SK-N-SH (cell line): ENCODE measurements at regions not wholly inside any gene's neighbourhood (a gene's known extent, or its start where the extent isn't known, plus 50 kb on each side); places are given as distances from the start of the nearest gene placed in this dataset.
"Not testable (repeated sequence)": the region's sequence is repeated elsewhere in the genome, so short reads cannot be mapped to it uniquely, and the experiment has no call there.

Experiments
- CTCF ChIA-PET: fragments of 300-600, 350-600 bp; formaldehyde crosslinking; extraction: SDS; loops from one replicate; lab custom pipeline; 2021; lab: Yijun Ruan, JAX
- POLR2A ChIA-PET: fragments of 350-600 bp; sonication (Branson Sonifier 250); formaldehyde crosslinking; extraction: SDS; loops from one replicate; lab custom pipeline; 2020; ENCODE audit warnings: antibody characterized with exemption, inconsistent platforms; lab: Yijun Ruan, JAX
- DNase-seq: peaks from one replicate; pipeline ENCODE4 v3.0.0; 2012
- H2AFZ ChIP-seq: fragments of 200-600 bp; sonication (generic); 2 replicates; pipeline ENCODE4 v1.8.1; 2016; ENCODE audit warnings: antibody characterized with exemption, mild to moderate bottlenecking, low read depth
- H3F3A ChIP-seq: fragments of 200-600 bp; sonication (generic); replicated peaks from 2 replicates; pipeline ENCODE3; 2016; ENCODE audit warnings: antibody characterized with exemption, mild to moderate bottlenecking; ENCODE audit not compliant: insufficient read depth
- H3K27ac ChIP-seq, 2 experiments: fragments of 200-500 bp in 1 of 2; fragments of 200-600 bp in 1 of 2; sonication (Bioruptor generic) in 1 of 2; sonication (generic), shearing (Covaris generic) in 1 of 2; 2 replicates each; pipeline versions ENCODE4 v1.5.1 to v1.6.1; 2014 to 2016; ENCODE audit warnings: low read depth in 2 of 2, inconsistent platforms in 1 of 2, low read length in 1 of 2, mild to moderate bottlenecking in 1 of 2, mixed read lengths in 1 of 2
- H3K27me3 ChIP-seq: fragments of 200-600 bp; sonication (generic), shearing (Covaris generic); 2 replicates; pipeline ENCODE4 v1.6.1; 2016; ENCODE audit warnings: mixed run types; ENCODE audit not compliant: insufficient read depth
- H3K36me3 ChIP-seq, 2 experiments: fragments of 200-500 bp in 1 of 2; fragments of 200-600 bp in 1 of 2; sonication (Bioruptor generic) in 1 of 2; sonication (generic) in 1 of 2; replicated peaks in 1 of 2; 2 replicates each; pipeline versions ENCODE3 to v1.5.1; 2014 to 2016; ENCODE audit warnings: low read length in 1 of 2, mild to moderate bottlenecking in 1 of 2; ENCODE audit not compliant: insufficient read depth in 2 of 2, control insufficient read depth in 1 of 2
- H3K4me1 ChIP-seq, 2 experiments: fragments of 200-500 bp in 1 of 2; fragments of 200-600 bp in 1 of 2; sonication (Bioruptor generic) in 1 of 2; sonication (generic), shearing (Covaris generic) in 1 of 2; 2 replicates each; pipeline versions ENCODE4 v1.5.1 to v1.6.1; 2014 to 2016; ENCODE audit warnings: low read depth in 1 of 2, low read length in 1 of 2, mixed run types in 1 of 2; ENCODE audit not compliant: insufficient read depth in 2 of 2, control insufficient read depth in 1 of 2
- H3K4me2 ChIP-seq: fragments of 200-600 bp; sonication (generic), shearing (Covaris generic); 2 replicates; pipeline ENCODE4 v1.6.1; 2017; ENCODE audit warnings: mixed run types
- H3K4me3 ChIP-seq, 2 experiments: fragments of 200-500 bp in 1 of 2; fragments of 200-600 bp in 1 of 2; sonication (Bioruptor generic) in 1 of 2; sonication (generic), shearing (Covaris generic) in 1 of 2; 2 replicates each; pipeline versions ENCODE4 v1.5.1 to v1.8.1; 2014 to 2016; ENCODE audit warnings: low read depth in 2 of 2, inconsistent platforms in 1 of 2, low read length in 1 of 2, mild to moderate bottlenecking in 1 of 2, mixed read lengths in 1 of 2, moderate library complexity in 1 of 2
- H3K79me2 ChIP-seq: fragments of 200-600 bp; sonication (generic); 2 replicates; pipeline ENCODE4 v1.8.1; 2017; ENCODE audit warnings: mild to moderate bottlenecking; ENCODE audit not compliant: insufficient read depth
- H3K9ac ChIP-seq: fragments of 200-600 bp; sonication (generic); 2 replicates; pipeline ENCODE4 v1.6.1; 2017; ENCODE audit warnings: mixed run types
- H3K9me2 ChIP-seq: fragments of 200-600 bp; sonication (generic); 2 replicates; pipeline ENCODE4 v1.6.1; 2017; ENCODE audit warnings: mixed run types
- H3K9me3 ChIP-seq: fragments of 200-600 bp; sonication (generic); 2 replicates; pipeline ENCODE4 v1.6.1; 2017; ENCODE audit warnings: mixed run types, mild to moderate bottlenecking, moderate library complexity
- H4K20me1 ChIP-seq: fragments of 200-600 bp; sonication (generic); 2 replicates; pipeline ENCODE4 v1.6.1; 2017; ENCODE audit warnings: mild to moderate bottlenecking, mixed run types; ENCODE audit not compliant: insufficient read depth
- FOXM1 ChIP-seq: IDR thresholded peaks from 2 replicates; pipeline ENCODE4 v1.4.0; 2012; ENCODE audit warnings: low read depth, mild to moderate bottlenecking
- GABPA ChIP-seq: IDR thresholded peaks from 2 replicates; pipeline ENCODE4 v1.4.0; 2012; ENCODE audit warnings: low read depth, mild to moderate bottlenecking
- PBX3 ChIP-seq: IDR thresholded peaks from 2 replicates; pipeline ENCODE4; 2012
- RFX5 ChIP-seq: IDR thresholded peaks from 2 replicates; pipeline ENCODE4 v1.6.1; 2012; ENCODE audit warnings: mild to moderate bottlenecking, improper control_type of control experiment, low read length
- ZBTB33 ChIP-seq: IDR thresholded peaks from 2 replicates; pipeline ENCODE4 v1.4.0; 2012; ENCODE audit warnings: low read depth, borderline replicate concordance
- WGBS: methylation state at CpG from one replicate; pipeline ENCODE4 v1.1.6; 2017; ENCODE audit warnings: low lambda C conversion rate; 5-methylcytosine and 5-hydroxymethylcytosine counted together
- TF ChIP-seq, protein P1 (sequence below): IDR thresholded peaks from 2 replicates; pipeline ENCODE4 v1.4.0; 2012; ENCODE audit warnings: low read depth, borderline replicate concordance

DNA sequence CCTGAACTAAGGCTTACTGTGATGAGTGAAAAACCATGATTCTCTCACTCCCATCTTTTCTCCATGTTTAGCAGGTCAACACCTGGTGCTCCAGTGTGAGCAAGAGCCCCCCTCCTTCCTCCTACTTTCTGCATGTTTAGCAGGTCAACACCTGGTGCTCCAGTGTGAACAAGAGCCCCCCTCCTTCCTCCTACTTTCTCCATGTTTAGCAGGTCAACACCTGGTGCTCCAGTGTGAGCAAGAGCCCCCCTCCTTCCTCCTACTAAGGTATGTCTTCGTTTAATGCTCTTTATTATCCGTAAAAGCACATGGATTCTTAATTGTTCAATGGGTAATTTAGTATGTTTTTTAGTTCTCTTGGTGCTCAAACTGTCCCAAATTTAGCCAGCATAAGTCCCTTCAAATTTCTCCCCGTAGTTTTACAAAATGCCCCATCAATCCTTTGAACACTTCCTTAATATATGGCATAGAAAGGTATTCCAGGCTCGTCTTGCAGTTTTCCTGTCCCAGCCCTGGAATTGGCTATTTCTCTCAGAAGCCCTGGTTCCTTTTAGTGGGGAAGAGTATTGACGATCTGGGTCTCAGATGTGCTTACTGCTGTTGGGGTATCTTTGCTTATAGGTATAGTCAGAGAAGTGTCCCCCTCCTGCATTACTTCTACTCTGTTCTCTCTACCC lies 760.8 kb upstream of the TPTE start:
- no peak overlapping the region for H2AFZ ChIP-seq
- no peaks in the 10 kb centered on the region for H4K20me1 ChIP-seq
- no peak for DNase-seq

DNA sequence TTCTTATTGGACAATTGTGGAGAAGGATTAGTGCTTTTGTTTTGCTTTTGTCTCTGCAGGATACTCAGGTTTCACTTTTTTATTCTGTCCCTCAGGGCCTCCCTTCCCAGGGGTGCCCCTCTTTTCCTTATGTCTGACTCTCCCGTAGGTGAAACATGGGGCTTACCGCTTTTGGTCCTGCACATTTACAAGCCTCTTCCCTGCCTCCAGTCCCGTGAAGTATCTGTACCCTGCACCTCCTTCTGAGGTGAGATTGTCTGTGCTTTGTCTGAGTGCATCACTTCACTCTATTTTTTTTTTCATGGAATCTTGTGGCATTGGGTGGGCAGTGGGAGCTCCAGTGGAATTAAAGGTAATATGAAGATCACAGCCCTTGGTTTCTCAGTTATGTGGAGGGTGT lies 758.1 kb upstream of the TPTE start:
- 12% methylated on average over 3 of the region's 3 CpGs for WGBS
- no peak for TF ChIP-seq FOXM1
- no peak for TF ChIP-seq GABPA
- no peaks in the 10 kb centered on the region for H3F3A ChIP-seq
- peaks cover 26% of the 10 kb centered on the region for H3K27me3 ChIP-seq
- DNase-seq, result no peak
- no peak overlapping the region for H3K4me3 ChIP-seq
- no peaks in the 10 kb centered on the region for H3K79me2 ChIP-seq
- peaks cover 0 to 3% of the 10 kb centered on the region in 2 experiments; a peak in 1 of 4 replicates for H3K4me1 ChIP-seq
- no peaks in the 10 kb centered on the region for H4K20me1 ChIP-seq
- H3K9me3 ChIP-seq, result no peaks in the 10 kb centered on the region
- H3K27ac ChIP-seq, result no peak overlapping the region
- no peaks in the 10 kb centered on the region for H3K9me2 ChIP-seq
- ChIA-PET CTCF (no interaction called here), POLR2A (no interaction called here)
- no peak overlapping the region for H3K9ac ChIP-seq
- H2AFZ ChIP-seq, result no peak overlapping the region
- H3K36me3 ChIP-seq, result no peaks in the 10 kb centered on the region
- H3K4me2 ChIP-seq, result no peak overlapping the region

More for the DNA sequence above, 760.8 kb upstream of the TPTE start:
- ChIA-PET CTCF (no interaction called here), POLR2A (no interaction called here)
- no peaks in the 10 kb centered on the region for H3K79me2 ChIP-seq
- no peak overlapping the region for H3K4me3 ChIP-seq
- no peak overlapping the region for H3K4me2 ChIP-seq
- H3K9ac ChIP-seq, result no peak overlapping the region
- no peaks in the 10 kb centered on the region for H3K9me2 ChIP-seq
- H3K36me3 ChIP-seq, result no peaks in the 10 kb centered on the region
- TF ChIP-seq RFX5 (no peak), ZBTB33 (no peak)
- TF ChIP-seq, all 33 proteins: peak for 0
- 2% methylated on average over 5 of the region's 5 CpGs for WGBS
- H3K4me1 ChIP-seq, result no peaks in the 10 kb centered on the region
- peaks cover 43% of the 10 kb centered on the region for H3K27me3 ChIP-seq
- no peaks in the 10 kb centered on the region for H3K9me3 ChIP-seq
- no peaks in the 10 kb centered on the region for H3F3A ChIP-seq
- no peak overlapping the region for H3K27ac ChIP-seq

GRCh38 chr21:9763807-9764206 lies 757.6 kb upstream of the TPTE start:
- H3K4me1 ChIP-seq, result peaks cover 0 to 3% of the 10 kb centered on the region in 2 experiments; a peak in 1 of 4 replicates

DNA sequence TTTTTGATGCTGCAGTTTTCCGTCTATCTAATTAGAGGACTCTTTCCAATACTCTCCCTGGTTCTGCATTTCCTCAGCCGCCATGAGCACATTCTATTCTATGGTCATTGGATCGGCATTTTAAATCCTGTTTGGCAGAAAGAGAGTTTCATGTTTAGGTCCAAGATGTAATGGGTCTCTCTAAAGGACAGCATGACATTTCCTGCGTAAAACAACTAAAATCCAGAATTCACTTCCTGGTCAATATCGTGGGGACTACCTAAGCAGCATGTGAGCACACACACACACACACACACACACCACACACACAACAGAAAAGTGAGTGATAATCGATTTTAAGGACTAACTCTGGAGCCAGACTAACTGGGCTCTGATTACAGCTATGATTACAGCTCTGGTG lies 757.1 kb upstream of the TPTE start:
- DNase-seq, H3K9me2 ChIP-seq, POLR2A ChIA-PET, H3K79me2 ChIP-seq, H3K9ac ChIP-seq, H3K36me3 ChIP-seq, H3K9me3 ChIP-seq, H3K27ac ChIP-seq, H3K4me2 ChIP-seq, H3F3A ChIP-seq, H2AFZ ChIP-seq, H4K20me1 ChIP-seq, H3K4me3 ChIP-seq, CTCF ChIA-PET, H3K4me1 ChIP-seq: not testable (repeated sequence)
- 15% methylated on average over 6 of the region's 6 CpGs for WGBS
- peaks cover 16% of the 10 kb centered on the region; the same call in 1 of the 2 replicates for H3K27me3 ChIP-seq

More at GRCh38 chr21:9763807-9764206, 757.6 kb upstream of the TPTE start:
- ChIA-PET CTCF (no interaction called here), POLR2A (no interaction called here)
- Histone ChIP-seq H3K9ac (no peak overlapping the region), H3K4me2 (no peak overlapping the region), H3K9me2 (no peaks in the 10 kb centered on the region), H3K79me2 (no peaks in the 10 kb centered on the region), H3K27me3 (peaks cover 21% of the 10 kb centered on the region), H3F3A (no peaks in the 10 kb centered on the region), H3K4me3 (no peak overlapping the region), H3K27ac (no peak overlapping the region), H3K36me3 (no peaks in the 10 kb centered on the region)
- DNase-seq, result no peak
- 16% methylated on average over 4 of the region's 4 CpGs for WGBS
- TF ChIP-seq, protein P1, sequence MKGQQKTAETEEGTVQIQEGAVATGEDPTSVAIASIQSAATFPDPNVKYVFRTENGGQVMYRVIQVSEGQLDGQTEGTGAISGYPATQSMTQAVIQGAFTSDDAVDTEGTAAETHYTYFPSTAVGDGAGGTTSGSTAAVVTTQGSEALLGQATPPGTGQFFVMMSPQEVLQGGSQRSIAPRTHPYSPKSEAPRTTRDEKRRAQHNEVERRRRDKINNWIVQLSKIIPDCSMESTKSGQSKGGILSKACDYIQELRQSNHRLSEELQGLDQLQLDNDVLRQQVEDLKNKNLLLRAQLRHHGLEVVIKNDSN, result no peak
- no peak for TF ChIP-seq PBX3
- TF ChIP-seq, all 33 proteins: peak for 0
- Histone ChIP-seq H2AFZ (no peak overlapping the region), H4K20me1 (no peaks in the 10 kb centered on the region), H3K9me3 (no peaks in the 10 kb centered on the region)

- H3K36me3 ChIP-seq, H4K20me1 ChIP-seq, H3K79me2 ChIP-seq, H3K4me1 ChIP-seq, H2AFZ ChIP-seq, H3K27me3 ChIP-seq, H3F3A ChIP-seq, H3K9me3 ChIP-seq, POLR2A ChIA-PET, H3K9ac ChIP-seq, H3K27ac ChIP-seq, H3K9me2 ChIP-seq, H3K4me3 ChIP-seq, CTCF ChIA-PET, DNase-seq, H3K4me2 ChIP-seq: not testable (repeated sequence)
- 1% methylated on average over 1 of the region's 1 CpG for WGBS
These were observed 755.8 kb upstream of the TPTE start for GRCh38 chr21:9765538-9765937.
